ENCODE measurements at regions not wholly inside any gene's neighbourhood (a gene's known extent, or its start where the extent isn't known, plus 50 kb on each side); places are given as distances from the start of the nearest gene placed in this dataset.
"Not testable (repeated sequence)": the region's sequence is repeated elsewhere in the genome, so short reads cannot be mapped to it uniquely, and the experiment has no call there.

- no peak for DNase-seq
Measured at GRCh38 chr6:48475275-48475674, 364.3 kb upstream of the PTCHD4 start.

GRCh38 chr6:48474830-48475229 is 363.8 kb upstream of the PTCHD4 start:
- no peak for DNase-seq

GRCh38 chr6:48474136-48474535 is 363.1 kb upstream of the PTCHD4 start:
- DNase-seq: no peak

GRCh38 chr6:48472535-48472934 is 361.5 kb upstream of the PTCHD4 start:
- no peak for DNase-seq

GRCh38 chr6:48472091-48472490 is 361.1 kb upstream of the PTCHD4 start:
- DNase-seq: no peak

- no peak for DNase-seq
Measured at GRCh38 chr6:48471326-48471725, 360.3 kb upstream of the PTCHD4 start.

- no peak for DNase-seq
Measured at GRCh38 chr6:48449002-48449401, 338.0 kb upstream of the PTCHD4 start.

GRCh38 chr6:48447251-48447650 is 336.3 kb upstream of the PTCHD4 start:
- DNase-seq: no peak

- DNase-seq: no peak
Measured at GRCh38 chr6:48429610-48430009, 318.6 kb upstream of the PTCHD4 start.

- DNase-seq: no peak
Measured at GRCh38 chr6:48429021-48429420, 318.0 kb upstream of the PTCHD4 start.

GRCh38 chr6:48426636-48427035 is 315.6 kb upstream of the PTCHD4 start:
- no peak for DNase-seq

- no peak for DNase-seq
Measured at GRCh38 chr6:48423640-48424365, 312.8 kb upstream of the PTCHD4 start.

GRCh38 chr6:48419992-48420391 is 309.0 kb upstream of the PTCHD4 start:
- DNase-seq: no peak

GRCh38 chr6:48417927-48418326 is 306.9 kb upstream of the PTCHD4 start:
- no peak for DNase-seq

- no peak for DNase-seq
Measured at GRCh38 chr6:48412656-48413055, 301.7 kb upstream of the PTCHD4 start.

- no peak for DNase-seq
Measured at GRCh38 chr6:48404927-48405326, 293.9 kb upstream of the PTCHD4 start.

GRCh38 chr6:48403587-48403986 is 292.6 kb upstream of the PTCHD4 start:
- no peak for DNase-seq

- no peak for DNase-seq
Measured at GRCh38 chr6:48401016-48401415, 290.0 kb upstream of the PTCHD4 start.

GRCh38 chr6:48397887-48398286 is 286.9 kb upstream of the PTCHD4 start:
- no peak for DNase-seq

- DNase-seq: no peak
Measured at GRCh38 chr6:48389146-48390043, 278.4 kb upstream of the PTCHD4 start.

- no peak for DNase-seq
Measured at GRCh38 chr6:48388044-48388443, 277.0 kb upstream of the PTCHD4 start.

GRCh38 chr6:48378884-48379407 is 267.9 kb upstream of the PTCHD4 start:
- DNase-seq: no peak

GRCh38 chr6:48377115-48377514 is 266.1 kb upstream of the PTCHD4 start:
- DNase-seq: no peak

GRCh38 chr6:48371226-48371625 is 260.2 kb upstream of the PTCHD4 start:
- DNase-seq: not testable (repeated sequence)

Measured in suppressor macrophage (primary cell).